NOMO-1 treated with dmso at 0.1 percent for 144 hours (cell line): ENCODE measurements at regions not wholly inside any gene's neighbourhood (a gene's known extent, or its start where the extent isn't known, plus 50 kb on each side); places are given as distances from the start of the nearest gene placed in this dataset.
"Not testable (repeated sequence)": the region's sequence is repeated elsewhere in the genome, so short reads cannot be mapped to it uniquely, and the experiment has no call there.

ENCODE experiments used
- DNase-seq: peaks from one replicate; lab custom pipeline; 2025; ENCODE audit not compliant: unreplicated experiment; lab: John Stamatoyannopoulos, UW

DNA sequence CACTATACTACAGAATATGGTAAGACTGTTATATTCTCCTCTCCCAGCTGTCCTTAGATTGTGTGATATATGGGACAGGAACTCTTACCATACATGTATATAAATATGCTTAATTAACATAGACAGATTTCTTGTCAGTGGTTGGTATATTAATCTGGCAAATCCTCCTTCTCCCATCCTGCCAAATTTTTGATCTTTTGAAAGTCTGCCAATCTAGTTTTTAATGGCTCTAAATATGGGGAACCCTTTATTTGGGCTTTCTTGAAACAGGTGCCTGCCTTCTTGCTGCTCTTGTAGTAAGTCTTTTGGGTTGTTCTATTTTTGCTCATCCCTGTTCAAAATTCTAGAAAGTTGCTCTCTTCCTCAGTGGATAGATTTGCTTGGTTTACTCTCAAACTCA is 63.5 kb downstream of the SPATA31D1 start:
- no peak for DNase-seq

DNA sequence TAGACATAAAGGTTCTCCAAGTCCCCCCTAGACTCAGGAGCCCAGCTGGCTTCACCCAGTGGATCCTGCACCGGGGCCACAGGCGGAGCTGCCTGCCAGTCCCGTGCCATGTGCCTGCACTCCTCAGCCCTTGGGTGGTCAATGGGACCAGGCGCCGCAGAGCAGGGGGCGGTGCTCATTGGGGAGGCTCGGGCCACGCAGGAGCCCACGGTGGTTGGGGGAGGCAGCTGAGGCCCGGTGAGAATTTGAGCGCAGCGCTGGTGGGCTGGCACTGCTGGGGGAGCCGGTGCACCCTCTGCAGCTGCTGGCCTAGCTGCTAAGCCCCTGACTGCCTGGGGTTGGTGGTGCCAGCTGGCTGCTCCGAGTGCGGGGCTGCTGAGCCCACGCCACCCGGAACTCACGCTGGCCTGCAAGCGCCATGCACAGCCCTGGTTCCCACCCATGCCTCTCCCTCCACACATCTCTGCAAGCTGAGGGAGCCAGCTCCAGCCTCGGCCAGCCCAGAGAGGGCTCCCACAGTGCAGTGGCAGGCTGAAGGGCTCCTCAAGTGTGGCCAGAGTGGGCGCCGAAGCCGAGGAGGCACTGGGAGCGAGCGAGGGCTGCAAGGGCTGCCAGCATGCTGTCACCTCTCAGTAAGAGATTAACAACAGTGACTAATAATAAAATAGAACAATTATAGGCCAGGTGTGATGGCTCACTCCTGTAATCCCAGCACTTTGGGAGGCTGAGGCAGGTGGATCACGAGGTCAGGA is 65.9 kb downstream of the SPATA31D1 start:
- DNase-seq, result no peak

DNA sequence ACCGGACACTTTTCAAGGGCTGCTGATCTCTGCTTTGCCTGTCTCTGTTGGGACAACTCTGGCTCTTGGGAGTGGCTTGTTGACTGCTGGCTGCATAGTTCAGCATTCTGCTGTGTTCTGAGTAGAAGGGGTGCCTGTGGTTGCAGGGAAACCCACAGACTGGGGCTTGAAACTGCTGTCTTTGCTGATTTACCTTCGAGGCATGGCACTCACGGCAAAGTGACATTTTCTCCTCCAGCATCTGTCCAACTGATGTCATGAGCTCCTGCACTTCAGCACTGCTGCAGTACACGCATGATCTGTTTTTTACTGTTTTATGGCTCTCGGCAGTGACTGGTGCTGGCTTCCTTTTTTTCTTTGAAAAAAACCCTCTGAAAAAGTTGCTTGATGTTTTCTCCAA is 69.2 kb downstream of the SPATA31D1 start:
- no peak for DNase-seq

DNA sequence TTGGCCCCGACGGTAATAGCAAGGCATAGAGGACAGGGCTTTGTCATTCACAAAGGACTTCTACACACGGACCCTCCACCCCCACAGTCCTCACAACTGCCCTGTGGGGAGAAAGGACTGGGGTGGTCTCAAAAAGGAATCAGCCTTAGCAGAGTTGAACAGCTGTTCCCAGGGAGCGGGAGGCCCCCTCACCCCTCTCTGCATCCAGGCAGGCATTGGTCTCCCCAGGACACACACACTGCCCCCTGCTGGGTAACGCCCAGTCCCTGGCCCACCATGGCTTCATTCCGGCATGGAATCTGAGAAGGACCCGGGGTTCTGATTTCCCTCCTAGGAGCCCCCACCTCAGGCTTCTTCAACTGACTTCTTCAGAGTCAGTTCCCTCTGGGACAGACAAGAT is 73.2 kb downstream of the SPATA31D1 start:
- not testable (repeated sequence) for DNase-seq

DNA sequence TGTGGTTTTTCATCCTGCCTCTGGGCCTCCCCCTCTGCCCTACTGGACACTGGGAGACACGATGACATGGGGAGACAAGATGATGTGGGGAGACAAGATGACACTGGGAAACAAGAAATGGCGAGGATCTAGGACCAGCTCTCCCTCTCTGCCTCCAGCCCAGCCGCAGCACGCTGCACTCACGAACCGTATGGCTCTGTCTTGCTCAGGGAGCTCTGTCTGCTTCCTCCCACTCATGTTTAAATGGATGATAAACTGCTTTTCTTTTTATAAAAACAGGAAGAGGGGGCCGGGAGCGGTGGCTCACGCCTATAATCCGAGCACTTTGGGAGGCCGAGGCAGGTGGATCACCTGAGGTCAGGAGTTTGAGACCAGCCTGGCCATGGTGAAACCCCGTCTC is 73.7 kb downstream of the SPATA31D1 start:
- DNase-seq, result no peak

DNA sequence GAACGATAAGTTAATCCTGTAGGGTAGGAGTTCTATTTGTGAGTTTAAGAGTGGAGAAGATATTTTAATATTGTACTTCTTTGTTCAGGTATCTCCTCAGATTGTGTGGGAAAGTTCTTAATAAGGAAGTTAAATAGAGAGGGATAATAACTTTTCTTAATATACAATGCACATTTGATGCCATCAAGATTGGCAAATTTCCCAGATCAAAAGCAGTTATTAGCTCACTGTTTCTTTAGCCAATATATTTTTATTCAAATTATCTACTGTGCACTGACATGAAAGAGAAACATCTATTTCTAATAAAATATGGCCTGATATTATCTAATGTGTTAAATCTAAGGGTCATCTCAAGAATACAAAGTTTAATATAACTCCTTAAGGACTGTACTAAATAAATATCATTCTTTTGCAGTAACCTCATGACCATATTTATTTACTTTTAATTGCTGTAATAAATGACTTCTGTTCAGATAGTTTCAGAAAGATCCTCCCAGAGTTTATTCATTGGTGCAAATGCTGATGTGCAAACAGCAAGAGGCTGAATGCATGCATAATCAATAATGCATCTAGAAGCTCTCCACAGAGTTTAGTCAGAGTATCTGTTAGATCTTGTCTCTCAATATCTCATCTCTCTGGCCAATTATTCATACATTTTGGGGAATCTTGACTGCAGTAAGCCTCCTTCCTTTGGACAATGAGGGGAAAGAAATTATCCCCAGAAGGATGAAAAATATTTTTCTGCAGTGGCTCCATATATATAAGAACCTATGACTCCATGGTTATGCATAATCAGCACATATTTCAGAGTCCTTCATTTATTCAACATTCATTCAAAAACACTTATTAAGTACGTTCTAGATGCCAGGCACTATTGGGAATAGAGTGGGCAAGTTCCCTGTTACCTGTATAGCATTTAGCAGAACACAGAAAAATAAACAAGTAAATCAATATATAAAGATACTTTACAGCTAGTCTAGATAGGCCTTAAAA is 85.3 kb downstream of the SPATA31D1 start:
- no peak for DNase-seq

DNA sequence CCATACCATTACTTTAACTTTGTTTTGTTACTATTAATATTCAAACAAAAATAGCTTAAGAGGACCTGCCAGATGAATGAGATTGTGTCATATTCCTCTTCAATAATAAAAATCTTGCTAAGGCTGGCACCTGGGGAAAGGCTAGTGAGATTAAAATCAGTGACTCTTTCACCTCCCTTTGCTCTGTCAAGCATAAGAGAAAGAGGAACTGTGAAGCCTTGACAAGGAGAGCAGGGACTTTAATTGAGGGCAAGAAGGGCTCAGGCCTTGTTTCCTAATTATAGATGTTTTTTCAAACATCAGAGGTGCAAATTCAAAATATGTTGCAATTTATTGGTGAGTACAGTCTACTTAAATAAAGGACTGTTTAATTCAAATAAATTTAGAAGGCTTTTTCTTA is 91.7 kb downstream of the SPATA31D1 start:
- no peak for DNase-seq

DNA sequence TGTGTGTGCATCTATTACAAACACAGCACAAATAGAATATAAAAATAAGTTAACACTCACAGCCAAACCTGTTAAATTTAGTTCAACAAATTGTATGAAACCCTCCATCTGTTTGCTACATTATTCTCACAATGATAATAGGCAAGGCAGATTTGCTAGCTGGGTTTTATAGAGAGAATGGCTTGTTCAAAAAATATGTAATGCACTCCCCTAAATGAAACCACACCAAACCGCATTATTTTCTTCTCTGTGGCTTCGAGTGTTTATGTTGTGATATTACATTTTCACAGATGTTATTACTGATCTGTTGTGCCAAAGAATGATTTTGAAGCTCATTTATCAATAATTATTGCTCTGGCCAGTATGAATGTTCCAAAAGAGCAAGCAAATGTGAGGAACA is 92.9 kb downstream of the SPATA31D1 start:
- DNase-seq, result no peak

DNA sequence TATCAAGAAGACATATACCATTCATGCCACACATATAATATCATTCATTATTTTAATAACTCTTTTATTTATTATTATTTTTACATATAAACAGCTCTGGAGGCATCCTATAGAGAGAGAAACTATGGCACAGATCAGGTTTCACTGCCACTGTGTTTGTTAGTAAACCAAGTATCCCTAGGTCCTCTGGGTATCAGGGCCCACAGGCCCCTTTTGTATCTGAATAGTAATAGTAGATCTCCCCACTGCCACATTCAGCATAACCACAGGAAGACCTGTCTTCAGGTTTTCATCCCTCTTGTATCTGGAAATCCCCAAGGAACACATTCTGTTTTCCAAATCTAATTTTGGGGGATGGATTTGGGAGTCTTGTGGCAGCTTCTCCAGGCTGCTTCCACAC is 94.0 kb downstream of the SPATA31D1 start:
- DNase-seq, result no peak

DNA sequence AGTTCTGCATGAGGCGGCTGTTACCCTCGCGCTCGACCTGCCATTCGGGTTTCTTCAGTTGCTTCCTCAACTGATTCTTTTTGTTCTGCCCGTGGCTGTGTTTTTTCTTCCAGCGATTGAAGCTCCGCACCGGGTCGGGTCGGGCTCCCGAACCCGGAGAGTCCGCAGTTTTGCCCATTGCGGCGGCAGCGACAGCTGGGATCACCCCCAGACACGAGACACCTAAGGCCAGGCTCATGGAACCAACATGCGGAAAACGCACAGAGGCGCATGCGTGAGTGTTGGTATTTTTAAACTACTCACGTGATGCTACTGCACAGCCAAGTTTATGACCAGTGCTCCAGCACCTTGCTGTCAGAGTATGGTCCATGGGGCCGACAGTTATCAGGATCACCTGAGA is 100.0 kb downstream of the SPATA31D1 start:
- no peak for DNase-seq

DNA sequence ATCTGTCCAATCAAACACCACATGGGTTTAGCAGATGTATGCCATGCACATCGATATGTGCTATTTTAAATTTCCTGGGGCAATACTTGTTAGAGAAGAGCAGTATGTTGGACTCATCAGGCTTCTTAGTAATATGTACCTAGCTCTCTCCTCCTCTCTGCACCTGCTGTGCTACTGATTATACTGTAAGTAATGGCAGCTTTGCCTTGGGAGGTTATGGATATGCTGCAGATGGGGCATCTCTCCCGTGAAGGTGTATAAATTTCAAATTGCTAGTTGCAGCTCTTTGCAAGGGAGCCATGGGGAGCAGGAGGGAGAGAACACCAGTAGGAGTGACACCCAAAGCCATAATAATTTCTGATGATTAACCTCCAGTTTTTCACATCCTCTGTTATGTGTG is 101.5 kb downstream of the SPATA31D1 start:
- DNase-seq, result no peak

DNA sequence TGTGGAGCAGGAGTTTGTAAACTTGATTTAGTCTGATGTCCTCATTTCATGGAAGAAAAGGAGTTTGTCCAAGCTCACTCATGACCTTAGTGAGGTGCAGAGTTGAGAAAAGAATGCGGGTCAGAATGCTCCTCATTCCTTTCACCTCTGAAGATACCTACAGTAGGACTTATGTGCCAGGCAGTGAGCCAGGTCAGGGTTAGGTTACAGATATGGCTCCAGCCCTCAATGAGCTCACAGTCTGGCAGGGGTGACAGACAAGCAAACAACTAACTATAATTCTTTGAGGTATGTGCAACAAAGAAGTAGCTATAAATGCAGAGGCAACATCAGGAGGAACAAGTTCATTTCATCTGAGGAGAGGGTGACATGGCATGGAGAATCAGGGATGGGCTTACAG is 102.5 kb downstream of the SPATA31D1 start:
- no peak for DNase-seq

DNA sequence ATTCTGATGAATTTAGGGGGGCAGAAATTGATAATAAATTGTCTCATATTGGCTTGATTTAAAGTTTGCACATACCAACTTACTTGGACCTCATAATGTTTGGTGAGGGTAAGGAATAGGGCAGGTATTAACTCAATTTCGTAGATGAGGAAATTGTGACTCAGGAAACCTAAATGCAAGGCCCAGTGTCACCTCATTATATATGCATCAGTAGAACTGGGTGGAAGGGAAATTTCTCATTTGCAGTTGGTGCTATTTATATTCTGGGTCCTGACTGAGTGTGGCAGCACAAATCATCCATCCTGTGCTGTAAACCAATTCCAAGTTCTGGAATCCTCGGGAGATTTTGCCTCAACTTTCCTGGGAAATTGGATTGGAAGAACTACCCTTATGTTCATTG is 103.0 kb downstream of the SPATA31D1 start:
- no peak for DNase-seq

DNA sequence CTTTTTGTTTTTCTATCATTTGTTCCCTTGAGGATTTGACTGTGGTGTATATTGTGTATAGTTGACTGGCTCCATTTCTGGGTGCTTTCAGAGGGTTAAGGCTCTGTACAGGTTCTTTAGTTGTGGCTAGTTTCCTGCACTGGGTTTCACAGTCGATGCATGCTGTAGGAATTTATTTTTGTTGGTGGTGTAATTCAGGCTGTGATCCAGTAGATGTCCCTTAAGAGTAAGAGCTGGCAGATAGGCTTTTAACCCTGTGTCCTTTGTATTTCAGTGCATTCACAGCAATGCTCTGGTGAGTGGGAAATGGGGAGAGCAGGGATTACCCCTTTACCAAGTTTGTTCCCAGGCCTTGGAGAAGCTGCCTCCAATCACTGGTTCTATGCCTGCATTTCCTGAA is 112.9 kb downstream of the SPATA31D1 start:
- no peak for DNase-seq

DNA sequence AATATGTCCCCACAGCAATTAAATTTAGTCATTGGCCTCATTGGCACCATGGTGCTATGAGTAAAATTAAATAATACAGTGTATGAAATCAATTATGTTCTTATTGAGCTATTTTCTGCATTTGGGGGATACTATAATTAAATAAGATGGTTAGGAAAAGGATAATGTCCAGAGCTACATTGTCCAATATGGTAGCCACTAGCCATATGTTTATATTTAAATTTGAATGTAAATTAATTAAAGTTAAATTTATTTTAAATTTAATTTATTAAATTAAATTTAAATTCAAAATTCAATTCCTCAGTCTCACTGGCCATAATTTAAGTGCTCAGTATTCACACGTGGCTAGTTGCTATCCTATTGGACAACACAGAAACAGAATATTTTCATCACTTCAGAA is 115.7 kb downstream of the SPATA31D1 start:
- DNase-seq, result no peak

DNA sequence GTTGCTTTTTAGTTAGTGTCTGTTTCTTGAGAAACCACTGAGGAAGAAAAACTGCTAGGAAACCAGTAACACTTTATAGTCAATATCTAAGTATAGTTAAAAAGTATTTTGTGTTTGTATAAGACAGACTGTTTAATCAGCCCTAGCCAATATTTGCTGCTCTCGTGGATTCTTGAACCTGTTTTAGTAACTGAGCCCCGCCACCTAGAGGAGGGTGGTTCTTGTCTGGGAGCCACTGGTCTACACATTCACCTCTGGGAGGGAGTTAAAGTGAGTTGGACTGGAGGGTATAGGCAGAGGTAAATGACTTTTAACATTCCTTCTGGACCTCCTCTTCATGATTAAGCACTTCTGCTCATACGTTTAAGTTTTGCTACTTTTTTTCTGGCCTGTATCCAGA is 117.2 kb downstream of the SPATA31D1 start:
- DNase-seq, result no peak

DNA sequence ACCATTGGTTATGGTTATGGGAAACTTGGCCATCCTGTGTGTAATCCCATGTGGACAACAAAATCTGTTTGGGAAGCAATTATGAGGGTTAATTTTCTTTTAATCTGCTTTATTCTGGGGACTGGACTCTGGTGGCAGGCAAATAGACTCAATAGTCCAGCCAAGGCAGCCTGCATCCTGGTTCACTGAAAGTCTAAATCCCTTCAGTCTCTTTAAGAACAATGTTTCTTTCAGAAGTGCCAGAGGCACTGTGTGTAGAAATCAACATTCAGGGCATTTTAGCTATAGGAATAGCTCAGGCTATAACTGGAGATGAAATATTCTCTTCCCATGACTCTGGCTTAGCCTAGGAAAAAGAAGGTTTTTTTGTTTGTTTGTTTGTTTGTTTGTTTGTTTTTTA is 118.0 kb downstream of the SPATA31D1 start:
- no peak for DNase-seq

DNA sequence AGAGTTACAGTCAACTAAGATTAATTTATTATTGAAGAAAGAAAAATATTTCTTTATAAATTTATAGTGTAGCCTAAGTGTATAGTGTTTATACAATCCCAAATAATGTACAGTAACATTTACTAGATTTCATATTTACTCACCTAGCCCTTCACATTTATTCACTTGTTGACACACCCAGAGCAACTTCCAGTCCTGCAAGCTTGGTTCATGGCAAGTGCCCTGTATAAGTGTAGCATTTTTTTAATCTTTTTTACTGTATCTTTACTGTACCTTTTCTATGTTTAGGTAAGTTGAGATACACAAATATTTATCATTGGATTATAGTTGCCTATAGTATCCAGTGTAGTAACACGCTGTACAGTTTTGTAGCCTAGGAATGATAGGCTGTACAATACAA is 119.9 kb downstream of the SPATA31D1 start:
- DNase-seq, result no peak

DNA sequence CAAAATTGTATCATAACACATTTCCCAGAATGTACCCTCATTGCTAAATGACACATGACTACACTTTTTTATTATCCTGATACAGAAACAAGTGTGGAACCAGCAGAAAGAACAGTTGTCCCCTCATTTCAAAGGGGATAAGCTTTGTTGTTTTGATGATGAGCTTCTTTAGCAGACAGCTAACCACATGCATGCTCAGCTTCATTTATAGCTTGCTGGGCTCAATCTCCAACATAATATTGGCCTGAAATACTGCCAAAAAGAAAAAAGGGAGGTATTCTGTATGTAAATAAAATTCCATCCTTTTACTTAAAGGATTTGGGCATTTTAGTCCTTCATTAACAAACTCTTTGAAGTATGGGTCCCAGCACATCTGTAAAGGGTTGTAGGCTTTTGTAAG is 120.4 kb downstream of the SPATA31D1 start:
- DNase-seq, result no peak

DNA sequence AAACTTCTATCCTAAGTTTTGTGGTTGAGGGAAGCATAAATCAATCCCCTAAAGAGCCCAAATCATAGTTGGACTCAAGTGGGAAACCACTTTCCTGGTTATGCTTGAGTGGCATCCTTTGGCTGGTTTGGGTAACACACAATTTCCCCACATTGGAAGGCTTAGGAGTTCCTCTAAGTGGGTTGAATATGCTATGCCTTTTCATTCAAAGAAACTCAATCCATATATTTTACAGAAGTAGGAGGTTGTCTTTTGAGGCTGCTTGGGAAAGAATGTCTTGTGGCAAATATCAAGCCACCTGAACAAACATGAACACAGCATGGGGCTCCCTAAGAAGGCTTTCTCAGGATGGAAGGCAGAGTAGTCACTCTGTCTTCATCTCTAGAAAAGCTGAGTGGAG is 121.1 kb downstream of the SPATA31D1 start:
- DNase-seq, result no peak

DNA sequence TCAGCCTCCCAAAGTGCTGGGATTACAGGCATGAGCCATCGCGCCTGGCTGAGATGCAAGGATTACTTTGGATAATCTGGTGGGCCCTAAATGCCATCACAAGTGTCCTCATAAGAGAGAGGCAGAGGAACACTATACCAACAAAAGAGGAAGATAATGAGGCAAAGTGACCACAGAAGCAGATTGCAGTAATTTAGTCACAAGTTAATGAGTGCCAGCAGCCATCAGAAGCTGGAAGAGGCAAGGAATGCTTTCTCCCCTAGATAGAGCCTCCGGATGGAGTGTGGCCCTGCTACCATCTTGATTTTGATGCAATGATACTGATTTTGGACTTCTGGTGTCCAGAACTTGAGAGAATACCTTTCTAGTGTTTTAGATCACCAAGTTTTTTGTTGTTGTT is 122.3 kb downstream of the SPATA31D1 start:
- DNase-seq, result no peak

DNA sequence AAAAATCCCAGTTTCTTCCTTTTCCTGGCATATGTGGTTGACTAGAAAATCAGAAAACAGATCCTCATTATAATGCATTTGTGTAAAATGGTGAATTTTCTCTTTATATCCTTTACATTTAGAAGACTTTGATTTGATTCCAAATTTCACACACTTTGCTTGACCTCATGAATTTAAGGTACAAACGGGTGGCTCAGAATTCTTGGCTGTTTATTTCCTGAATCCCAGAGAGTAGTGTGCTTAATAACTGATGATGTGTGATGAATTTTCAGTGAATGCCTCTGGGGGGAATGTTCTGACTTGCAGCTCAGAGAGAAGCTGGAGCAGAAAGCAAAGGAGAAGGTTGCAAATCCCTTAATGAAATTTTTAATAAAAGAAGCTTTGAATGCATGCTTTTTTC is 126.8 kb downstream of the SPATA31D1 start:
- no peak for DNase-seq
